ENCODE measurements at regions not wholly inside any gene's neighbourhood (a gene's known extent, or its start where the extent isn't known, plus 50 kb on each side); places are given as distances from the start of the nearest gene placed in this dataset.

DNA sequence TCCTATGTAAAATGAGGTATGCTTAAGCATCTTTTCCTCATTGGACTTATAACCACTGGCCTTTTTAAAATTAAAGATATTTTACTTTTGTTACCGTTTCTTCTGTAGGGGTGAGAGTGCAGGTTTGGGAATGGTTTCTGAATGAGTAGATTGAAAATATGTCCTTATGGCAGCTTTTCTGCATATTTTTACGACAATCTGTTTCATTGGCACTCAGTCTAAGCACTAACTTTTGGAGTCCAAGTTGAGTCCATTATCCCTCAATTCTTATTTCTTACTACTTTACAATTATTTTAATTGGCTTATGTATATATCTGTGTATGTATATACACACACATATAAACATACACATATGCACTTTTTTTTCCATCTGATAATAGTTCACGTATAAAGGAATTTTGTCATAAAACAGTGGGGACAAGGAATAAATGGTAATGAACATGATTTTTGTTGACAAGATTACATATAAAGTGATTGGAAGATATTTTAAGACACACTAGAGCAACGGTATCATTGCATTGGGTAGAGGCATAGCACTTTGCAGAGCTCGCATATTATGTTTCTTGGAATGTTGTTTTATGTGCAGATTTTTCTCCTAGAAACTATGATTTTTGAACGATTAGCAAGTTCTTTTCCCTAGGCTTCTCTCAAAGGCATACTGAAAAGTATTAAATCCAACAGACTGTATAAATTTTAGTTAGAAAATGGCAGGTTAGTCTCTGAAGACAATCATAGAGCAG, 133.0 kb downstream of the FAT4 start:
- TF ChIP-seq, protein P1, sequence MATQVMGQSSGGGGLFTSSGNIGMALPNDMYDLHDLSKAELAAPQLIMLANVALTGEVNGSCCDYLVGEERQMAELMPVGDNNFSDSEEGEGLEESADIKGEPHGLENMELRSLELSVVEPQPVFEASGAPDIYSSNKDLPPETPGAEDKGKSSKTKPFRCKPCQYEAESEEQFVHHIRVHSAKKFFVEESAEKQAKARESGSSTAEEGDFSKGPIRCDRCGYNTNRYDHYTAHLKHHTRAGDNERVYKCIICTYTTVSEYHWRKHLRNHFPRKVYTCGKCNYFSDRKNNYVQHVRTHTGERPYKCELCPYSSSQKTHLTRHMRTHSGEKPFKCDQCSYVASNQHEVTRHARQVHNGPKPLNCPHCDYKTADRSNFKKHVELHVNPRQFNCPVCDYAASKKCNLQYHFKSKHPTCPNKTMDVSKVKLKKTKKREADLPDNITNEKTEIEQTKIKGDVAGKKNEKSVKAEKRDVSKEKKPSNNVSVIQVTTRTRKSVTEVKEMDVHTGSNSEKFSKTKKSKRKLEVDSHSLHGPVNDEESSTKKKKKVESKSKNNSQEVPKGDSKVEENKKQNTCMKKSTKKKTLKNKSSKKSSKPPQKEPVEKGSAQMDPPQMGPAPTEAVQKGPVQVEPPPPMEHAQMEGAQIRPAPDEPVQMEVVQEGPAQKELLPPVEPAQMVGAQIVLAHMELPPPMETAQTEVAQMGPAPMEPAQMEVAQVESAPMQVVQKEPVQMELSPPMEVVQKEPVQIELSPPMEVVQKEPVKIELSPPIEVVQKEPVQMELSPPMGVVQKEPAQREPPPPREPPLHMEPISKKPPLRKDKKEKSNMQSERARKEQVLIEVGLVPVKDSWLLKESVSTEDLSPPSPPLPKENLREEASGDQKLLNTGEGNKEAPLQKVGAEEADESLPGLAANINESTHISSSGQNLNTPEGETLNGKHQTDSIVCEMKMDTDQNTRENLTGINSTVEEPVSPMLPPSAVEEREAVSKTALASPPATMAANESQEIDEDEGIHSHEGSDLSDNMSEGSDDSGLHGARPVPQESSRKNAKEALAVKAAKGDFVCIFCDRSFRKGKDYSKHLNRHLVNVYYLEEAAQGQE (IDR thresholded peaks at IDR 0.05; ENCODE audit: insufficient replicate concordance, low read depth) = no peak
- TF ChIP-seq, protein P2, sequence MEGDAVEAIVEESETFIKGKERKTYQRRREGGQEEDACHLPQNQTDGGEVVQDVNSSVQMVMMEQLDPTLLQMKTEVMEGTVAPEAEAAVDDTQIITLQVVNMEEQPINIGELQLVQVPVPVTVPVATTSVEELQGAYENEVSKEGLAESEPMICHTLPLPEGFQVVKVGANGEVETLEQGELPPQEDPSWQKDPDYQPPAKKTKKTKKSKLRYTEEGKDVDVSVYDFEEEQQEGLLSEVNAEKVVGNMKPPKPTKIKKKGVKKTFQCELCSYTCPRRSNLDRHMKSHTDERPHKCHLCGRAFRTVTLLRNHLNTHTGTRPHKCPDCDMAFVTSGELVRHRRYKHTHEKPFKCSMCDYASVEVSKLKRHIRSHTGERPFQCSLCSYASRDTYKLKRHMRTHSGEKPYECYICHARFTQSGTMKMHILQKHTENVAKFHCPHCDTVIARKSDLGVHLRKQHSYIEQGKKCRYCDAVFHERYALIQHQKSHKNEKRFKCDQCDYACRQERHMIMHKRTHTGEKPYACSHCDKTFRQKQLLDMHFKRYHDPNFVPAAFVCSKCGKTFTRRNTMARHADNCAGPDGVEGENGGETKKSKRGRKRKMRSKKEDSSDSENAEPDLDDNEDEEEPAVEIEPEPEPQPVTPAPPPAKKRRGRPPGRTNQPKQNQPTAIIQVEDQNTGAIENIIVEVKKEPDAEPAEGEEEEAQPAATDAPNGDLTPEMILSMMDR (IDR thresholded peaks at IDR 0.05; ENCODE audit: insufficient read depth, low read length) = no peak
- TF ChIP-seq POLR2AphosphoS5 (IDR thresholded peaks at IDR 0.05; ENCODE audit: low read depth) = no peak
- TF ChIP-seq GABPA (IDR thresholded peaks at IDR 0.05; ENCODE audit: low read depth) = no peak

Measured in HL-60 (cell line).